ENCODE measurements at regions not wholly inside any gene's neighbourhood (a gene's known extent, or its start where the extent isn't known, plus 50 kb on each side); places are given as distances from the start of the nearest gene placed in this dataset.
"Not testable (repeated sequence)": the region's sequence is repeated elsewhere in the genome, so short reads cannot be mapped to it uniquely, and the experiment has no call there.

DNA sequence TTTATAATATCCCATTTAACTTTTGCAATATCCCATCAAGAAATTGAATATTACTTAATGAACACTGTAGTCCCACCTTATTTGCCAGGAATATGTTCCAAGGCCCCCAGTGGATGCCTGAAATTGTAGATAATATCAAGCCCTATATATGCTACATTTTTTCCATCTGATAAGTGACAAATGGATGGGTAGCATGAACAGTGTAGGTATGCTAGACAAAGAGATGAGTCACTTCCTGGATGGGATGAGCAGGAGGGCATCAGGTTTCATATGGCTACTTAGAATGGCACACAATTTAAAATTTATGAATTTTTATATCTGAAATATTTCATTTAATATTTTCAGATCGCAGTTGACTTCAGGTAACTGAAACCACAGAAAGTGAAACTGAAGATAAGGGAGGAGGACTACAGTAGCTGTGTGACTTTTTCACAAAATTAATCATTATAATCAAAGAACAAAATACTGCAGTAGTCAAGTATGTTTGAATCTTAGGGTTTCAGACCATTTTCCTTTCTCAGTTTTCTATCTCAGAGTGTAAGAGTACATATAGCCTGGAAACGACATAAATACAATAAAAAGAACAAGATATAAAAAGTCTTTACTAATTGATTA is 636.4 kb upstream of the ARRDC3 start:
- Histone ChIP-seq H3K36me3 (ENCODE audit: control insufficient read depth, insufficient read depth, low read length) (no peaks in the 10 kb centered on the region), H3K9me3 (ENCODE audit: control insufficient read depth, insufficient read depth, low read length) (no peaks in the 10 kb centered on the region), H3K27ac (ENCODE audit: low read depth, low read length) (no peak overlapping the region), H3K4me1 (ENCODE audit: control insufficient read depth, insufficient read depth, low read length) (no peaks in the 10 kb centered on the region), H3K27me3 (ENCODE audit: control insufficient read depth, insufficient read depth, low read length) (no peaks in the 10 kb centered on the region), H3K4me3 (ENCODE audit: low read depth, low read length) (no peak overlapping the region)
- no peak for DNase-seq (ENCODE audit: low read depth in 4 of 6, low spot score in 6 of 6)
- WGBS (ENCODE audit: insufficient coverage): no CpG with 5 or more reads among the region's 2 CpGs

DNA sequence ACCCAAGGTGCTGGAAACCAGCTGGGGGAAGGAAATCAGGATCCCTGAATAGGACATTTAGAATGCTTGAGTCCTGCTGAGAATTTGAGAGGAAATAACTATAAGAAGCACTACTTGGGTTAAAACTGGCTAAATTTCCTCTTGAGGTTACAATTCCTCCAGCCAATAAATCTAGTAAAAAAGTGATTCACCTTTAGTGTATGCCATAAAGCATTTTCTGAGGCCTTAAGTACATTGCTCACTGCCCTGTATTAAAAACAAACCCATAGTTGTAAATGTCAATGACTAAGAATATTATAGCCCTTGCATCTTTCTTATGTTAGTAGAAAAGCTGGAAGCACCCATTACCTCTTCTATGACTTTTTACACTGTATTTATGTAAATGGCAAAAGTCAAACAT is 634.7 kb upstream of the ARRDC3 start:
- Histone ChIP-seq H3K27ac (ENCODE audit: low read depth, low read length) (no peak overlapping the region), H3K36me3 (ENCODE audit: control insufficient read depth, insufficient read depth, low read length) (no peaks in the 10 kb centered on the region), H3K4me3 (ENCODE audit: low read depth, low read length) (no peak overlapping the region), H3K4me1 (ENCODE audit: control insufficient read depth, insufficient read depth, low read length) (no peaks in the 10 kb centered on the region), H3K27me3 (ENCODE audit: control insufficient read depth, insufficient read depth, low read length) (no peaks in the 10 kb centered on the region), H3K9me3 (ENCODE audit: control insufficient read depth, insufficient read depth, low read length) (no peaks in the 10 kb centered on the region)
- peak in 1 of 6 donors; percentile 15 for DNase-seq (ENCODE audit: low read depth in 4 of 6, low spot score in 6 of 6)

DNA sequence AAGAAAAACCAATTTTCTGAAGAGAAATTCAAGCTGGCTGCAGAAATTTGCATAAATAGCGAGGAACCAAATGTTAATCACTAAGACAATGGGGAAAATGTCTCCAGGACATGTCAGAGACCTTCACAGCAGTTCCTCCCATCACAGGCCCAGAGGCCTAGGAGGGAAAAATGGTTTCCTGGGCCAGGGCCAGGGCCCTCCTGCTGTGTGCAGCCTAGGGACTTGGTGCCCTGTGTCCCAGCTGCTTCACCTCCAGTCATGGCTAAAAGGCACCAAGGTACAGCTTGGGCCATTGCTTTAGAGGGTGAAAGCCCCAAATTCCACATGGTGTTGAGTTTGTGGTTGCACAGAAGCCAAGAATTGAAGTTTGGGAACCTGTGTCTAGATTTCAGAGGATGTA is 628.7 kb upstream of the ARRDC3 start:
- H3K27ac ChIP-seq (ENCODE audit: low read depth, low read length); H3K27me3 ChIP-seq (ENCODE audit: control insufficient read depth, insufficient read depth, low read length); H3K36me3 ChIP-seq (ENCODE audit: control insufficient read depth, insufficient read depth, low read length); H3K4me1 ChIP-seq (ENCODE audit: control insufficient read depth, insufficient read depth, low read length); DNase-seq (ENCODE audit: low read depth in 4 of 6, low spot score in 6 of 6); H3K9me3 ChIP-seq (ENCODE audit: control insufficient read depth, insufficient read depth, low read length); H3K4me3 ChIP-seq (ENCODE audit: low read depth, low read length): not testable (repeated sequence)
- WGBS (ENCODE audit: insufficient coverage): 100% methylated on average over 1 of the region's 1 CpG

DNA sequence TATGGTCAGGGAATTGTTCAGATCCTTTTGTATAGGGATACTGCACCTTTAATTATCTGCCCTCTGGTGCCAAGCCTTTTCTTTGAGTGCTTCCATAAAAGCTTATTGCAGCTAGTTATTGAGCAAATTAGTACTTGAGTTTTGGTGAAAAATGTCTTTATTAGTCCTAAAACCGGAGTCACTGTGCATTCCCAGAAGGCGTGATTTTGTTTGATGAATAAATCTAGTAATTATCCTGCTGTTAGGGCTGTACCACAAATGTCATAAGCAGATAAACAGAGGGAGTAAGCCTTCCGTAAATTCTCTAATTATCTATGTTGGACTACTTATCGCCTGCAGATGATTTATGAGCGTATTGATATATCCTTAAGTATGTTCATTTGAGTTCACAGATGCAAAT is 620.7 kb upstream of the ARRDC3 start:
- Histone ChIP-seq H3K27me3 (ENCODE audit: control insufficient read depth, insufficient read depth, low read length) (no peaks in the 10 kb centered on the region), H3K4me1 (ENCODE audit: control insufficient read depth, insufficient read depth, low read length) (no peaks in the 10 kb centered on the region), H3K36me3 (ENCODE audit: control insufficient read depth, insufficient read depth, low read length) (no peaks in the 10 kb centered on the region), H3K4me3 (ENCODE audit: low read depth, low read length) (no peak overlapping the region), H3K9me3 (ENCODE audit: control insufficient read depth, insufficient read depth, low read length) (no peaks in the 10 kb centered on the region), H3K27ac (ENCODE audit: low read depth, low read length) (no peak overlapping the region)
- 88% methylated on average over 2 of the region's 5 CpGs for WGBS (ENCODE audit: insufficient coverage)
- DNase-seq (ENCODE audit: low read depth in 4 of 6, low spot score in 6 of 6): peak in 2 of 6 donors; percentile 4 to 70

DNA sequence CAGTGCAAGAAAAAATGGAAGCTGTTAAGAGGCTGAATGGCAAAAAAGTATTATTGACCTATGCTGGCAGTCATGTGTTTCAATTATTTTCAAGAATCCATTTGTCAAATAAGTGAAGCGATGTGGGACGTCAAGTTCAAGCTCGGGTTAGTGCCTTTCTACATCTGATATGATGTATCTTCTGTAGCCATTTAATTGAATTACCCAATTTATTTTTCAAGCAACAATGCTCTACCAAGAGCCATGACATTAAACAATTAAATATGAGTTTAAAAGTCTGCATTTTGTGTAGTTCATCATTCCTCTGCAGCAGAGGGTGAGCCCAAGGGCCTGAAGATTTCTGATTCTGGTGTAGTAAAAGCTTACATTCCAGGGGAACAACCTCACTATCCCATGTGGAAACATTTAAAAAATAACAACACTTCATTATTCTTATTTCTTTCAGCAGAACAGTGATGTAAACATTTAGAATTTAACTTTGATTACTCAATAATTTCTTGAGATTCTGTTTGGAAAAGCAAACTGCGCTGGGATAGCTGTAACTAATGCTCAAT is 619.7 kb upstream of the ARRDC3 start:
- no peak overlapping the region for H3K27ac ChIP-seq (ENCODE audit: low read depth, low read length)
- H3K4me1 ChIP-seq (ENCODE audit: control insufficient read depth, insufficient read depth, low read length): no peaks in the 10 kb centered on the region
- H3K36me3 ChIP-seq (ENCODE audit: control insufficient read depth, insufficient read depth, low read length): no peaks in the 10 kb centered on the region
- no peak for DNase-seq (ENCODE audit: low read depth in 4 of 6, low spot score in 6 of 6)
- H3K4me3 ChIP-seq (ENCODE audit: low read depth, low read length): no peak overlapping the region
- no peaks in the 10 kb centered on the region for H3K27me3 ChIP-seq (ENCODE audit: control insufficient read depth, insufficient read depth, low read length)
- WGBS (ENCODE audit: insufficient coverage): no CpG with 5 or more reads among the region's 4 CpGs
- H3K9me3 ChIP-seq (ENCODE audit: control insufficient read depth, insufficient read depth, low read length): no peaks in the 10 kb centered on the region

DNA sequence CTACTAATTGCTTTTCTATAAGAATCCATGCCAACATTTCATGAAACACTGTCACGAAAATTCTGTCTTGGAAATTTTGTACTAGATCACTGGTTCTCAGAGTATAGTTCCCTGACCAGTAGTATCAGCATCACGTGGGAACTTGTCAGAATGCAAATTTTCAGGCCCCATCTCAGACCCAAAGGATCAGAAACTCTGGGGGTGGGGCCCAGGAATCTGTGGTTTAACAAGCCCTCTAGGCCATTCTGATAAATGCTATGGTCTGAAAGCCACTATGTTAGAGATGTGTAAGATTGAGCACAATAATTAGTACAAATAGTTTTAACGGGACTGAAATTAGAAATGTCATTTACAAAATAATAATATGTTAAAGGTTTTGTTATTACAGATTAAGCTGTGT is 615.7 kb upstream of the ARRDC3 start:
- H3K27me3 ChIP-seq (ENCODE audit: control insufficient read depth, insufficient read depth, low read length): no peaks in the 10 kb centered on the region
- 64% methylated on average over 2 of the region's 3 CpGs for WGBS (ENCODE audit: insufficient coverage)
- H3K4me3 ChIP-seq (ENCODE audit: low read depth, low read length): no peak overlapping the region

DNA sequence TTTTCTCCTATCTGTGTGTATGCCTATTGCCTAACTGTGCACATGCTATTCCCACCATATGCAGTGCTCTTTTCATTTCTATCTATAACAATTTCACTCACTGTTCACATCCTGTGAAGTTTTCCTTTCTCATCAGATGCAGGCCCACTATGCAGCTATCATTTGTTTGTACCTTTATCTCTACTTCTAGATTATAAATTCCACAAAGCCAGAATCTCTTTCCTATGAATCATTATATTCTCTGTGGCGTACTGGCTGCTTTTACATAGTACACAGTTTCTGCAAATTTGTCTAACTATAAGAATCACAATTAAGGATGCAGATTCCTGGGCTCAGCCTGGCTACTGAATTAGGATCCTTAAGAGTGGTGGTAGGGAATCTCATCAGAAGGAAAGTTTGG is 600.8 kb upstream of the ARRDC3 start:
- H3K36me3 ChIP-seq (ENCODE audit: control insufficient read depth, insufficient read depth, low read length): no peaks in the 10 kb centered on the region
- no peak overlapping the region for H3K27ac ChIP-seq (ENCODE audit: low read depth, low read length)
- no peak overlapping the region for H3K4me3 ChIP-seq (ENCODE audit: low read depth, low read length)
- H3K27me3 ChIP-seq (ENCODE audit: control insufficient read depth, insufficient read depth, low read length): no peaks in the 10 kb centered on the region
- H3K9me3 ChIP-seq (ENCODE audit: control insufficient read depth, insufficient read depth, low read length): no peaks in the 10 kb centered on the region
- no peaks in the 10 kb centered on the region for H3K4me1 ChIP-seq (ENCODE audit: control insufficient read depth, insufficient read depth, low read length)
- no peak for DNase-seq (ENCODE audit: low read depth in 4 of 6, low spot score in 6 of 6)
- WGBS (ENCODE audit: insufficient coverage): no CpG with 5 or more reads among the region's 1 CpG

More for the DNA sequence above, 615.7 kb upstream of the ARRDC3 start:
- no peak for DNase-seq (ENCODE audit: low read depth in 4 of 6, low spot score in 6 of 6)
- H3K27ac ChIP-seq (ENCODE audit: low read depth, low read length): no peak overlapping the region
- H3K9me3 ChIP-seq (ENCODE audit: control insufficient read depth, insufficient read depth, low read length): no peaks in the 10 kb centered on the region
- H3K36me3 ChIP-seq (ENCODE audit: control insufficient read depth, insufficient read depth, low read length): no peaks in the 10 kb centered on the region
- no peaks in the 10 kb centered on the region for H3K4me1 ChIP-seq (ENCODE audit: control insufficient read depth, insufficient read depth, low read length)

DNA sequence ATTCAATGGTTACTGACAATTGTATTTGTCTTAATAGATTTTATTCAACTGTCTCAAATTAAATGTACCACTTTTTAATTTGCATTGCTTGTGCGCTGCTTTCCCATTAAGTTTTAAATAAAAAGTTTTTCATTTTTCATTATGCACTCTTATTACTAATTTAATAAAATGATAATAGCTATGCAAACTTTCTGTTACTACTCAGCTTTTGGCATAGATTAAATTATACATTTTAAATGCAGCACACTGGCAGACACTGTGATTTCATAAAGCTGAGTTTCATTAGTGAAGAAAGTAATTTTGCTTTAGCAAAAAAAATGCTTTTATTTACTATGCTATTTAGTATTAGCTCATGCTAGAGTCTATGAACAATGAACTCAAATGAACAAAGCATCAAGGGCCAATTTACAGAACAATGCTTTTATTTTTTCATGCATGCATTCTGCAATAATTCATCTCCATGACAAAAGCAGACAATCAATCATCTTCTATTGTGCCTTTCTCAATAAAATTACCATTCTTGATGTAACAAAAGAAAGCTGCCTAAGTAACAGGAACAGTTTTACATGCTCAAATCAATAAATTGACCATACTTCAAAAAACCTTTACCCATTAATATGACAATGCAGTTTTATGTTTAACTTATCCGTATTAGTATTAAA is 595.2 kb upstream of the ARRDC3 start:
- Histone ChIP-seq H3K4me1 (ENCODE audit: control insufficient read depth, insufficient read depth, low read length) (no peaks in the 10 kb centered on the region), H3K9me3 (ENCODE audit: control insufficient read depth, insufficient read depth, low read length) (no peaks in the 10 kb centered on the region)

DNA sequence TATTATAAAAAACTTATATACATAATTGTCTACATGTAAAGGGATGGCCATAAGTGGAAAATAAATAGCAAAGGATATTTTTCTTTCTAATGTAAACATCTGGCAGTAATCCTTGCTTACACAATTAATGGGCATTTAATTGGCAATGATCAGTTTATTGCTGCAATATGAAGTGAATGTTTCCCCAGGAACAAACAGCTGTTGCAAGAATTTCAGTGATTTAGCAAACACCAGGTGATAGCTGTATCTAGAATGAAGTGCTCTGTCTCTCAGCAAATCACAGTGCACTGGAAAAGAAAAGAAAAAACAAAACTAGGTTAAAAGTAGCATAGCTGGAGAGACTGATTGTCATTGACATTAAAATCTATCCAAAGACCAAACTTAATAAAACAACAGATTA is 594.5 kb upstream of the ARRDC3 start:
- Histone ChIP-seq H3K36me3 (ENCODE audit: control insufficient read depth, insufficient read depth, low read length) (no peaks in the 10 kb centered on the region), H3K27ac (ENCODE audit: low read depth, low read length) (no peak overlapping the region), H3K27me3 (ENCODE audit: control insufficient read depth, insufficient read depth, low read length) (no peaks in the 10 kb centered on the region), H3K9me3 (ENCODE audit: control insufficient read depth, insufficient read depth, low read length) (no peaks in the 10 kb centered on the region), H3K4me3 (ENCODE audit: low read depth, low read length) (no peak overlapping the region), H3K4me1 (ENCODE audit: control insufficient read depth, insufficient read depth, low read length) (no peaks in the 10 kb centered on the region)
- DNase-seq (ENCODE audit: low read depth in 4 of 6, low spot score in 6 of 6): peak in 1 of 6 donors; percentile 70

More for the DNA sequence above, 595.2 kb upstream of the ARRDC3 start:
- WGBS (ENCODE audit: insufficient coverage): no CpG with 5 or more reads among the region's 2 CpGs
- DNase-seq (ENCODE audit: low read depth in 4 of 6, low spot score in 6 of 6): peak in 1 of 6 donors; percentile 26
- Histone ChIP-seq H3K36me3 (ENCODE audit: control insufficient read depth, insufficient read depth, low read length) (no peaks in the 10 kb centered on the region), H3K27me3 (ENCODE audit: control insufficient read depth, insufficient read depth, low read length) (no peaks in the 10 kb centered on the region), H3K27ac (ENCODE audit: low read depth, low read length) (no peak overlapping the region), H3K4me3 (ENCODE audit: low read depth, low read length) (no peak overlapping the region)

DNA sequence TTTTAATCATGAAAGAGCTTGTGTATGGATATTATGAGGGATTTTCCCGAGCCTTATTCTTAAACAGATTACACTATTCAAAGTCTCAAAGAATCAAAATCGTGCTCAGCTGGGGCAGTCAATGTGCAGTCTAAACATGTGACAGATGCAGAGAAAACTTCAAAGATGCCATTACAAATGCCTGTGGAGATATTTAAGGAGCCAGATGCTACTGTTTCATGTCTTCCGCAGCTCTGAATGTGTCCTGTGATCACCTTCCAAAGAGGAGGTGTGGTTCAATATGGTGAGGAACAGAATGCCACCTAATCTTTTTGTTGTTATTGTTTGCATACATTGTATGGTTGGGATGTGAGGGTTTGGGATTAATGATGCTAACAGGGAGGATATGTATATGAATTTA is 593.3 kb upstream of the ARRDC3 start:
- no peaks in the 10 kb centered on the region for H3K27me3 ChIP-seq (ENCODE audit: control insufficient read depth, insufficient read depth, low read length)
- H3K36me3 ChIP-seq (ENCODE audit: control insufficient read depth, insufficient read depth, low read length): no peaks in the 10 kb centered on the region
- H3K4me1 ChIP-seq (ENCODE audit: control insufficient read depth, insufficient read depth, low read length): no peaks in the 10 kb centered on the region
- peak in 2 of 6 donors; percentile 25 to 42 for DNase-seq (ENCODE audit: low read depth in 4 of 6, low spot score in 6 of 6)
- H3K4me3 ChIP-seq (ENCODE audit: low read depth, low read length): no peak overlapping the region
- H3K27ac ChIP-seq (ENCODE audit: low read depth, low read length): no peak overlapping the region
- 28% methylated on average over 2 of the region's 3 CpGs for WGBS (ENCODE audit: insufficient coverage)
- no peaks in the 10 kb centered on the region for H3K9me3 ChIP-seq (ENCODE audit: control insufficient read depth, insufficient read depth, low read length)
